ENCODE measurements at regions not wholly inside any gene's neighbourhood (a gene's known extent, or its start where the extent isn't known, plus 50 kb on each side); places are given as distances from the start of the nearest gene placed in this dataset.

GRCh38 chr2:221896505-221897151 is 324.5 kb upstream of the EPHA4 start (continued):
- TF ChIP-seq ZFP1 (CRISPR knock-in tag; IDR thresholded peaks at IDR 0.05) (no peak), POLR3G (IDR thresholded peaks at IDR 0.05; ENCODE audit: extremely low read depth, insufficient read length, insufficient replicate concordance) (no peak), NR4A1 (CRISPR knock-in tag; IDR thresholded peaks at IDR 0.05) (no peak), NR4A1 (tag; IDR thresholded peaks at IDR 0.05) (no peak), HNRNPK (IDR thresholded peaks at IDR 0.05; ENCODE audit: low read depth, low read length, poor library complexity, severe bottlenecking) (no peak), IRF2 (CRISPR knock-in tag; IDR thresholded peaks at IDR 0.05) (no peak)

- no TSS peak for BruUV-seq (replicated peaks)
- Histone ChIP-seq H3K79me2 (ENCODE audit: control insufficient read depth, insufficient read depth, low read length) (no peaks in the 10 kb centered on the region), H3K9me3 (replicated peaks; ENCODE audit: control insufficient read depth, insufficient read depth, low read depth, low read length) (no peaks in the 10 kb centered on the region), H2AFZ (ENCODE audit: low read depth, low read length) (no peak overlapping the region), H3K4me3 (no peak overlapping the region), H3K4me1 (replicated peaks in 1 of 2; ENCODE audit: control insufficient read depth in 2 of 2, insufficient read depth in 2 of 2, low read length in 2 of 2) (no peaks in the 10 kb centered on the region), H3K27ac (ENCODE audit: extremely low read depth, low read depth, low read length) (no peak overlapping the region), H3K9ac (ENCODE audit: insufficient read depth in 1 of 2, low read depth in 2 of 2, low read length in 2 of 2) (no peak overlapping the region), H3K9me1 (ENCODE audit: control insufficient read depth, insufficient read depth, low read length) (no peaks in the 10 kb centered on the region), H3K27me3 (ENCODE audit: control insufficient read depth in 2 of 2, insufficient read depth in 2 of 2, low read length in 2 of 2) (no peaks in the 10 kb centered on the region), H3K36me3 (ENCODE audit: control insufficient read depth, insufficient read depth, low read length) (no peaks in the 10 kb centered on the region), H3K4me2 (ENCODE audit: insufficient read depth, low read length) (no peak overlapping the region), H4K20me1 (replicated peaks; ENCODE audit: control insufficient read depth, insufficient read depth, low read length) (no peaks in the 10 kb centered on the region)
- ATAC-seq (no peak), DNase-seq (ENCODE audit: extremely low read depth in 1 of 4, low spot score in 3 of 4) (no peak), FAIRE-seq (no peak)
- ChIA-PET CTCF (ENCODE audit: low intra/inter-chr PET ratio) (no interaction called here), POLR2A (no interaction called here)
- in situ Hi-C loops (cut with MboI): no loop called here
- intact Hi-C loops (cut with micrococcal nuclease): no loop called here
- 2% methylated on average over 9 of the region's 10 CpGs for WGBS (ENCODE audit: insufficient coverage, low coverage, missing lambda C conversion rate)
- TF ChIP-seq ZNF408 (CRISPR knock-in tag; IDR thresholded peaks at IDR 0.05; ENCODE audit: low read depth): no peak
- TF ChIP-seq SP2 (IDR thresholded peaks at IDR 0.05; ENCODE audit: extremely low read depth, low read depth, low read length, poor library complexity, severe bottlenecking): no peak
- no peak for TF ChIP-seq THAP7 (CRISPR knock-in tag; IDR thresholded peaks at IDR 0.05)
- TF ChIP-seq ZNF12 (CRISPR knock-in tag; IDR thresholded peaks at IDR 0.05): no peak
- no peak for TF ChIP-seq NR2C1 (IDR thresholded peaks at IDR 0.05)
- no peak for TF ChIP-seq NR2C1 (tag; IDR thresholded peaks at IDR 0.05)
- TF ChIP-seq SMAD1 (IDR thresholded peaks at IDR 0.05; ENCODE audit: low read depth, low read length, partially characterized antibody): no peak
- no peak for TF ChIP-seq SREBF1 (IDR thresholded peaks at IDR 0.05; ENCODE audit: borderline replicate concordance, low read depth, low read length)
- no peak for TF ChIP-seq ZFP91 (CRISPR knock-in tag; IDR thresholded peaks at IDR 0.05)
- TF ChIP-seq ZNF79 (CRISPR knock-in tag; IDR thresholded peaks at IDR 0.05; ENCODE audit: low read depth): no peak
- no peak for TF ChIP-seq CREB1 (IDR thresholded peaks at IDR 0.05)
- TF ChIP-seq CREB1 (CRISPR knock-in tag; IDR thresholded peaks at IDR 0.05): no peak
- no peak for TF ChIP-seq HNRNPUL1 (IDR thresholded peaks at IDR 0.05; ENCODE audit: low read length)
- TF ChIP-seq IRF1 (CRISPR knock-in tag; IDR thresholded peaks at IDR 0.05; ENCODE audit: borderline replicate concordance): no peak
Observed at GRCh38 chr2:221895366-221896121, 323.4 kb upstream of the EPHA4 start.

Data from K562 (cell line).